SKM-1 treated with dmso at 0.1 percent for 144 hours (cell line): ENCODE measurements at regions not wholly inside any gene's neighbourhood (a gene's known extent, or its start where the extent isn't known, plus 50 kb on each side); places are given as distances from the start of the nearest gene placed in this dataset.
A peak's percentile ranks its signal among the peaks of the same experiment; 100 is the strongest.

ENCODE experiments used
- DNase-seq: peaks from one replicate; lab custom pipeline; 2025; ENCODE audit not compliant: unreplicated experiment; lab: John Stamatoyannopoulos, UW

GRCh38 chr1:182196897-182197870 lies 135.7 kb upstream of the ZNF648 start:
- DNase-seq: no peak

- no peak for DNase-seq
Measured at GRCh38 chr1:182195733-182196132, 134.2 kb upstream of the ZNF648 start.

- peak; percentile 98 for DNase-seq
Measured at GRCh38 chr1:182193908-182194550, 132.5 kb upstream of the ZNF648 start.

DNA sequence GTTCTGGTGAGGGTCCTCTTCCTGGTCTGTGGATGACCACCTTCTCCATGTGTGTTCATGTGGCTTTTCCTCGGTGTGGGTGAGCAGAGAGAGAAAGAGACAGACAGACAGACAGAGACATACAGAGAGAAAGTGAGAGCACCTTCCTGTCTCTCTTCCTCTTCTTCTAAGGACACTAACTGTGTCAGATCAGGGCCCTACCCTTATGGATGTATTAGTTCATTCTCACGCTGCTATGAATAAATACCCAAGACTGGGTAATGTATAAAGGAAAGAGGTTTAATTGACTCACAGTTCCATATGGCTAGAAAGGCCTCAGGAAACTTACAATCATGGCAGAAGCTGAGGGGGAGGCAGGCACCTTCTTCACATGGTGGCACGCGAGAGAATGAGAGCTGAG lies 131.5 kb upstream of the ZNF648 start:
- DNase-seq: no peak

- DNase-seq: no peak
Measured at GRCh38 chr1:182192215-182192614, 130.7 kb upstream of the ZNF648 start.

DNA sequence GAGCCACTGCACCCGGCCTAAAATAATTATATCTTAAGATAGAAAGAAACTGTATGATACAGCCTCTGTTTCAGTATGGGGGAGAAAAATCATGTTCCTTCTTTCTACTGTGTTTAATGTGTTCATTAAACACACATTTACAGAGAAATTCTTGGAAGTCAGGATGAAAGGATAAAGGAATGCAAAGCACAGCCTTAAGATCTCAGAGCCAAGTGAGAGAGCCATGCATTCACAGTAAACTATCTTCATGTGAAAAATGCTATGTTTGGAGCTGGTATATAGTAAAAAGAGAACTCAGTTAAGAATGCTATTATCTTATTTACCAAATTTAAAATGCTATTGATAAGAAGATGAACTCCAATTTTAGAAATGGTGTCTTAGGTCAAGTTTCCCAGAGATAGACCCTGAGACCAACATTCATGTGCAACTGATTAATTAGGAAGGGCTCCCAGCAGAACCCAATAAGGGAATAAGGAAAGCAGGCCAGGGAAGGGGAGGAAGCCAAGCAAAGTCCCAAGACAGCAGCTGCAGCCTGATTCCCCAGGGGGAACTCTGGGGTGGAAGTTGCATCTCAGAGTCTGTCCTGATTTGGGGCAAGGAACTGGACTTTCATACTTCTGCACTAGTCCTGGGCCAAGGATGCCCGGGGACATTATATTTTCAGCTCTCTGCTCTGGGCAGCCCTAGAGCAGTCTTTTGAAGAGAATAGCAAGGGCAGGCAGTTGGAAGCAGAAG lies 130.0 kb upstream of the ZNF648 start:
- DNase-seq: no peak

GRCh38 chr1:182189535-182190066 lies 128.1 kb upstream of the ZNF648 start:
- DNase-seq: no peak

- no peak for DNase-seq
Measured at GRCh38 chr1:182186757-182187146, 125.2 kb upstream of the ZNF648 start.

DNA sequence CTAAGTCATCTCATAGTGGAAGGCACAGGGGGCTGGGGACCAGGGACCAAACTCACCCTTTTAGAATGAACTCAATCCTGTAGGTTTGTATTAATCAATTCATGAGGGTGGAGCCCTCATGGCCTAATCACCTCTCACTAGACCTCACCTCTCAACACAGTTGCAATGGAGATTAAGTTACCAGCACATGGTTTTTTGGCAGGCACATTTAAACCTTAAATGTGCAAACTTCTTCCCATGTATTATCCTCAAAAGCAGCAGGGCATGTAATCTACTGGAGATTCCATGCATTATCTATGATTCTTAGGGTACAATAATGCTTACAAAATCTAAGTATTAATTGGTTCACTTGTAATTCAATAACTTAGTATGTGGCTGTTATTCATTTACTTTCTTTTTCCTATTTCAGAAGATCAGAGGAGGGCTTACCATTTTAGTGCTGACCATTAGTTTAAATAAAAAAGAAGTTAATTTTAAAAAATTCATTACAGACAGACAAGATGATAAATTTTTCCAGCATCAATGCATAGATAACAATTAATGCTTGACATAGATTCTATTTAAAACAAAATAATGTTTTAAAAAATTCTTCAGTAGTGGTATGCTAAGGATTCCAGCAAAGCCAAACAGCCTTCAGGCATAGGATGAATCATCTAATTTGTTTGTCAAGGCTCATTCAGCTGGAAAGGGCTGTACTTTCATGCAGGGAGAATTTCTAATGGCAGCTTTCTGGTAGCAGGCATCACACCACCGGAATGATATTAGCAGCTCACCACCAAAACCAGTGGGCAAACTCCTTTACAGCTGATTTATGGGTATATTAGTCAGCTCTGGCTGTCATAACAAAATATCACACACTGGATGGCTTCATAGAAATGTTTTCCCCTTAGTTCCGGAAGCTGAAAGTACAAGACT lies 124.6 kb upstream of the ZNF648 start:
- no peak for DNase-seq

- DNase-seq: no peak
Measured at GRCh38 chr1:182185136-182185535, 123.6 kb upstream of the ZNF648 start.

- no peak for DNase-seq
Measured at GRCh38 chr1:182183606-182184005, 122.1 kb upstream of the ZNF648 start.

DNA sequence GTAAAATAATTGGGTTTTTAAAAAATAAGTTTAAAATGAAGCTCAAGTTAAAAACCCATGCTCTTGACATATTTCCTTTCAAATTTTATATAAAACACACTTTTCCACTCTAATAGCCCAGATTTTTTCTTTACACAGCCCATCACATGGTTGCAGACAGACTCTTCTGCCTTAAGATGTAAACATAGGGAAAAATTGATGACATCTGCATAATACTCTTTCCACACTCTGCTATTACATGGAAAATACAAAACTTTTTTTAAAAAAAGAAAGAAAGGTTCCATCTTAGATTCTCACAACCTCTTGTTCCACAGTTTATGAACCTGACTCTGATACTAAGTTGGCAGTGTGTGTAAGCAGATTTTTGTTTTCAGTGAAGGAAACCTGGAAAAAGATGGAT lies 120.8 kb upstream of the ZNF648 start:
- DNase-seq: no peak

DNA sequence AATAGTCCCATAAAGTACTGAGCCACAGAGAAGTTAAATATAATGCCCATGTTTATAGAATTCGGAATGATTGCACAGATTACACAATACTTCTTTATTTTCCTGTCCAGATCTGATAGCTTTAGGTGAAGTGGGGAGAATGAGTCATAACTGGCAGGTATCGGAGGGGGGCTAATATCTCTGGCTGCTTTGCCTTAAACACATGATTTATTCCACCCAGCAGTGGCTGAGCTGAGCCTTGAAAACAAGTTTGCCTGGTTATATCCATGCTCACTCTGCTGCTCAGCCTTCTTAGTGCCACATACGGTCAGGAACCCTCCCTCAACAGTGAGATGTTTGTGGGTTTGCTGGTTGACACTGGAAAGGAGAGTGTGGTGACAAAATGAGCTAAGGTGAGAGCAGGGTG lies 119.7 kb upstream of the ZNF648 start:
- DNase-seq: no peak

DNA sequence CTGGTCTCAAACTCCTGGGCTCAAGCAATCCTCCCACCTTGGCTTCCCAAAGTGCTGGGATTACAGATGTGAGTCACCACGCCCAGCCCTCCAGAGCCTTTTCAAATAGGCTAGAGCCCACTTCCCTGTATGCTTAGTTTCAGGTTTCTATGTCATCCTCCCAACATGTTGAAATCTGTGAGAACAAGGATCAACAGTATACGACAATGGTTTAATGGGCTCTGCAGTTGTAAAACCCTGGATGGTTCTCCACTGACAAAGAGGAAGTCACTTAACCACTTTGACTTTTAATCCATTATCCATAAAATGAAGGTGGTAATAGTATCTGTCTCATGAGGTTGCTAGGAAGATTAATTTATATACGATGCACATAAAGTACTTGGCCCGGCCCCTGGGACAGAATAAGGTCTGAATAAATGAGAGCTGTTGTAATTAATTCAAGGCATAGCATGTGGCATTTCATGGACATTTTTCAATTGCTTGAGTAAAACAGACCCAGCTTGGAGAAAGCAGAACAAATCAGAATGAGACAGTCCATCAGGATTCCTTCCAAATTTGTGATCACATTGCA lies 113.9 kb upstream of the ZNF648 start:
- peak; percentile 95 for DNase-seq

- no peak for DNase-seq
Measured at GRCh38 chr1:182174513-182174855, 113.0 kb upstream of the ZNF648 start.

- DNase-seq: no peak
Measured at GRCh38 chr1:182173808-182174512, 112.4 kb upstream of the ZNF648 start.

DNA sequence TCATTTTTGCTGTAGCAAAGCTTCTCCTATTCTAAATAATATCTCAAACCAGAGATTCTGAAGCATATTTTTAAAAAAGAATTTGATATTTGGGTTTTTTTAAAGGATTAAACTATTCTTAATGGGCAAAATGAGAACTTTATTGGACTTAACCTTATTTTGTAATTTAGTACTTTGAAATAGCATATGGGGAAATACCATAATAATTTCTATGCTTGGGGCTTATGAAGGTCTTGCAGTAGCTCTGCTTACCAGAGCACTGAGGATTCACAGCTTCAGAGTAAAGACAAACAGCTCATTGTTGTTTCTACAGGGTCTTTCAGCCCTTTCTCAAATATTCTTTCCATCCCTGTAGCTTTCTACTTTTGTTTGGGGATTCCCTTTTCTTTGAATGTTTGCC lies 111.2 kb upstream of the ZNF648 start:
- DNase-seq: no peak

DNA sequence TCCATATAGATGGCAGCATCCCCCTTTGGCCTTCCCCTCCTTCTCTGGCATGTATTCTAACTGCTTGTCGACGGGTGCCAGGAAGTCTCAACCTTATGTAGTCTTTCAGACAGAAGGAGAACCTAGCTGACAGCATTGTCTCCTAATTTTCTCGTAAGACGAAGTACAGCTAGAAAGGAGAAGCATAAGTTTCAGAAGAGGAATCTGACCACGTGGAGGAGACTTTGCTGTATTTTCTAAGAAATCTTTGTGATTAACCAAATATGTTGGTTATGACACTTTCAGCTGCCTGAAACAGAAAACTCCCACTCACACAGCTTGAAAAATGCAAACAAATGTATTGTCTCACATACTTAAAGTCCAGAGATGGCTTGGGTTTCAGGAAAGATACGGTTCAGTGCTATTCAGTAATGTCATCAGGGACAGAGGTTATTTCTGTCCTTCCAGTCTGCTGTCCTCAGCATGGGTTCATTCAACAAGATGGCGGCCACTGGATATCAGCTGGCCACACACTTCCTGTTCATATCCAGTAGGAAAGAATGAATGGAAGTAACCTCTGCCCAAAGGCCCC lies 109.5 kb upstream of the ZNF648 start:
- peak; percentile 94 for DNase-seq

GRCh38 chr1:182169203-182169602 lies 107.7 kb upstream of the ZNF648 start:
- DNase-seq: peak; percentile 67
